ENCODE measurements at regions not wholly inside any gene's neighbourhood (a gene's known extent, or its start where the extent isn't known, plus 50 kb on each side); places are given as distances from the start of the nearest gene placed in this dataset.
A peak's percentile ranks its signal among the peaks of the same experiment; 100 is the strongest.

DNA sequence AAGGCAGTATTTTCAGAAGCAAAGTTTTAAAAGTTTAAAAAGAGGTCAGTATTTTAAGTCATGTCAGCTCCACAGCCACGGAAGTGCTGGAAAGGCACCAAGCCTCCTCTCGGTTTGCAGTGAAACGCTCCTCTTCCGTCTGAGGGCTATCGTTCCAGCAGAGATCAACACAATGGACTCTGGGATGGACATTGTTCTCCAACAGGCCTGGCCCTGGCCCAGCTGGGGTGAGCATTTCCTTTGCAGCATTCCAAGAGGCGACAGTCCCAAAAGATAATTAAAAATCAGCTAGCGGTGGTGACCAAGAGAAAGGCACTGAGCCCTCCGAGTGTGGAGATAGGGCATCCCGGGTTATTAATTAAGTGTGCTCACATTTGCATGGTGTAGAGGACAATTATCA lies 95.9 kb upstream of the LCLAT1 start:
- H3K27me3 ChIP-seq (ENCODE audit: low read depth) = no peaks in the 10 kb centered on the region
- peak overlapping the region; percentile 86 for H3K27ac ChIP-seq (replicated peaks)
- no peaks in the 10 kb centered on the region for H3K36me3 ChIP-seq
- no peak for TF ChIP-seq CTCF (IDR thresholded peaks at IDR 0.05; ENCODE audit: borderline replicate concordance)
- peak overlapping the region; percentile 4 for H3K4me3 ChIP-seq
- intact Hi-C loops (cut with micrococcal nuclease) = loop anchor here (10.0 kb wide), 2 partner anchors 64 to 116 kb away; partner anchors contain the start of gene LBH
- DNase-seq = peak; percentile 66
- H3K9me3 ChIP-seq (replicated peaks) = no peaks in the 10 kb centered on the region
- peaks cover 74% of the 10 kb centered on the region for H3K4me1 ChIP-seq

- Histone ChIP-seq H3K27me3 (ENCODE audit: low read depth) (no peaks in the 10 kb centered on the region), H3K27ac (replicated peaks) (peak overlapping the region; percentile 86), H3K36me3 (no peaks in the 10 kb centered on the region), H3K4me1 (peaks cover 68% of the 10 kb centered on the region), H3K9me3 (replicated peaks) (no peaks in the 10 kb centered on the region), H3K4me3 (no peak overlapping the region)
- intact Hi-C loops (cut with micrococcal nuclease) = loop anchor here (10.0 kb wide), 2 partner anchors 63 to 117 kb away; partner anchors contain the start of gene LBH
- TF ChIP-seq CTCF (IDR thresholded peaks at IDR 0.05; ENCODE audit: borderline replicate concordance) = no peak
- DNase-seq = no peak
Observed at GRCh38 chr2:30351949-30352348, 95.1 kb upstream of the LCLAT1 start.

- H3K27me3 ChIP-seq (ENCODE audit: low read depth) = no peaks in the 10 kb centered on the region
- no peak for TF ChIP-seq CTCF (IDR thresholded peaks at IDR 0.05; ENCODE audit: borderline replicate concordance)
- H3K27ac ChIP-seq (replicated peaks) = peak overlapping the region; percentile 9
- peaks cover 60% of the 10 kb centered on the region for H3K4me1 ChIP-seq
- H3K36me3 ChIP-seq = no peaks in the 10 kb centered on the region
- no peaks in the 10 kb centered on the region for H3K9me3 ChIP-seq (replicated peaks)
- no peak overlapping the region for H3K4me3 ChIP-seq
- intact Hi-C loops (cut with micrococcal nuclease) = loop anchor here (10.0 kb wide), 2 partner anchors 61 to 119 kb away; partner anchors contain the start of gene LBH
- DNase-seq = no peak
Observed at GRCh38 chr2:30354150-30354549, 92.9 kb upstream of the LCLAT1 start.

DNA sequence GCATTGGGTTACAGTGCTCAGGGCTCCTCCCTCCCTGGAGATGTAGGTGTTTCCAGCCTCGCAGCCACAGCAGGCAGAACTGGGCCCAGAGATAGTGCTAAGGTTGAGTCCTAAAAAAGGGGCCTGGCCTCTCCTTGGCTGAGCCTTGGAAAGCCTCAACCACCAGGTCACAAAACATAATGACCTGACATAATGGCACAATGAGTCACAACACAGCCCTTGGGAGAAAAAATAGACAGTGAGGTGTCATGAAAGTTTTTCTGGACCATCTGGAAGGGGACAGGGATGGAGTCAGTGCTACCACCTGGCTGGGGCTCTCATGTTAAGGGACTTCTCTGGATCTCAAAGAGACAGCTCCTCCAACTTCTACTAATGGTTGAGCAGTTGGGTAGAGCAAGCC lies 92.4 kb upstream of the LCLAT1 start:
- no peak overlapping the region for H3K27ac ChIP-seq (replicated peaks)
- intact Hi-C loops (cut with micrococcal nuclease) = loop anchor here (10.0 kb wide), 2 partner anchors 60 to 120 kb away; partner anchors contain the start of gene LBH

DNA sequence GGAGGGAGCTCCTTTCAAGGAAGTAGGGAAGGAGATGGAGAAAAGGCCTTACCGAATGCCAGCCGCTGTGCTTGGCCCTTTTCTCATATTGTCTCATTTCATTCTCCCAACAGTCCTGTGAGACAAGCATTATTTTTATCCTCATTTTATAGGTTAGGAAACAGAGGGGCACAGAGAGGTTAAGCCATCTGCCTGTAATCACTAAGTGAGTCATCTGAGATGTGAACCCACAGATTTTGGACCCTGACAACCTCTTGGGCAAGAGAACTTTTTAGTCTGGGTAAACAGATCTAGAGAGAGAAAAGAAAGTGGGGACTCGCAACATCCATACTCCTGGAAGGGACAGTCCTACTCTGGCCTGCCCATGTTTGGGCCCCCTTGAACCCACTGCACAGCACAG lies 91.7 kb upstream of the LCLAT1 start:
- H3K4me3 ChIP-seq = no peak overlapping the region
- no peaks in the 10 kb centered on the region for H3K27me3 ChIP-seq (ENCODE audit: low read depth)
- no peaks in the 10 kb centered on the region for H3K9me3 ChIP-seq (replicated peaks)
- H3K4me1 ChIP-seq = peaks cover 61% of the 10 kb centered on the region
- no peak for TF ChIP-seq CTCF (IDR thresholded peaks at IDR 0.05; ENCODE audit: borderline replicate concordance)
- intact Hi-C loops (cut with micrococcal nuclease) = loop anchor here (10.0 kb wide), 2 partner anchors 59 to 121 kb away; partner anchors contain the start of gene LBH
- no peak for DNase-seq
- peak overlapping the region; percentile 8 for H3K27ac ChIP-seq (replicated peaks)
- no peaks in the 10 kb centered on the region for H3K36me3 ChIP-seq

More for the DNA sequence above, 92.4 kb upstream of the LCLAT1 start:
- DNase-seq = no peak
- no peak for TF ChIP-seq CTCF (IDR thresholded peaks at IDR 0.05; ENCODE audit: borderline replicate concordance)
- Histone ChIP-seq H3K36me3 (no peaks in the 10 kb centered on the region), H3K4me1 (peaks cover 61% of the 10 kb centered on the region), H3K4me3 (no peak overlapping the region), H3K27me3 (ENCODE audit: low read depth) (no peaks in the 10 kb centered on the region), H3K9me3 (replicated peaks) (no peaks in the 10 kb centered on the region)

Measured in left ventricle myocardium inferior (tissue), 1 donor.